ENCODE measurements at regions not wholly inside any gene's neighbourhood (a gene's known extent, or its start where the extent isn't known, plus 50 kb on each side); places are given as distances from the start of the nearest gene placed in this dataset.
"Not testable (repeated sequence)": the region's sequence is repeated elsewhere in the genome, so short reads cannot be mapped to it uniquely, and the experiment has no call there.

DNA sequence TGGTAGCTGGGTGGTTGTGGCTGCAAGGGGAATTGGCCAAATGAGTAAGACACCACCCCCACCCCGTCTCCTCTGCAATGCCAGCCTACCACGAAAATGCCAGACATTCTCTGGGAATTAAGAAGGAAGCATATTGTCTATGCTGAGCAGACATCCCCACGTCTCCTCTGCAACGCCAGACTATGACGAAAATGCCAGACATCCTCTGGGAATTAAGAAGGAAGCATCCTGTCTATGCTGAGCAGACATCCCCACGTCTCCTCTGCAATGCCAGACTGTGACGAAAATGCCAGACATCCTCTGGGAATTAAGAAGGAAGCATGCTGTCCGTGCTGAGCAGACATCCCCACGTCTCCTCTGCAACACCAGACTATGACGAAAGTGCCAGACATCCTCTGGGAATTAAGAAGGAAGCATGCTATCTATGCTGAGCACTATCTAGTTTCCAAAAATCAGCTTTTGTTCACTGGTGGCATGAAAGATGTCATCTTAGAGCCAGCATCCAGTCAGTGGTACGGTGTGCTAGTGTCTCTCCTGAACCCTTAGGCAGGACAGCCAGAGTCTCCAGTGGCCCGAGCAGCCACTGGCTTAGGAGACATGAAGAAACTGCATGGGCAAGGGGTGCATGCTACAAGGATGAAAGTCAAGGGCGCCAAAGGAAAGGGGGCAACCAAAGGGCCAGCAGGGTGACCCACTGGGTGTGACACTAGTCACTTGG lies 339.8 kb upstream of the FRG1 start:
- TF ChIP-seq, protein P1, sequence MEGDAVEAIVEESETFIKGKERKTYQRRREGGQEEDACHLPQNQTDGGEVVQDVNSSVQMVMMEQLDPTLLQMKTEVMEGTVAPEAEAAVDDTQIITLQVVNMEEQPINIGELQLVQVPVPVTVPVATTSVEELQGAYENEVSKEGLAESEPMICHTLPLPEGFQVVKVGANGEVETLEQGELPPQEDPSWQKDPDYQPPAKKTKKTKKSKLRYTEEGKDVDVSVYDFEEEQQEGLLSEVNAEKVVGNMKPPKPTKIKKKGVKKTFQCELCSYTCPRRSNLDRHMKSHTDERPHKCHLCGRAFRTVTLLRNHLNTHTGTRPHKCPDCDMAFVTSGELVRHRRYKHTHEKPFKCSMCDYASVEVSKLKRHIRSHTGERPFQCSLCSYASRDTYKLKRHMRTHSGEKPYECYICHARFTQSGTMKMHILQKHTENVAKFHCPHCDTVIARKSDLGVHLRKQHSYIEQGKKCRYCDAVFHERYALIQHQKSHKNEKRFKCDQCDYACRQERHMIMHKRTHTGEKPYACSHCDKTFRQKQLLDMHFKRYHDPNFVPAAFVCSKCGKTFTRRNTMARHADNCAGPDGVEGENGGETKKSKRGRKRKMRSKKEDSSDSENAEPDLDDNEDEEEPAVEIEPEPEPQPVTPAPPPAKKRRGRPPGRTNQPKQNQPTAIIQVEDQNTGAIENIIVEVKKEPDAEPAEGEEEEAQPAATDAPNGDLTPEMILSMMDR (conservative IDR thresholded peaks at IDR 0.05 in 1 of 2, IDR thresholded peaks at IDR 0.05 in 1 of 2; ENCODE audit: low read depth in 1 of 2, low read length in 2 of 2) = no peak
- no peak for TF ChIP-seq EZH2 (IDR thresholded peaks at IDR 0.05; ENCODE audit: low read length, missing control alignments)
- H3K9ac ChIP-seq (ENCODE audit: insufficient read depth, low read length) = no peak overlapping the region
- H2AFZ ChIP-seq (ENCODE audit: low read length) = no peak overlapping the region
- H3K27ac ChIP-seq (ENCODE audit: insufficient read depth, low read length) = no peak overlapping the region
- H3K27me3 ChIP-seq (ENCODE audit: control insufficient read depth, insufficient read depth, low read length) = no peaks in the 10 kb centered on the region
- no peak overlapping the region for H3K4me2 ChIP-seq (ENCODE audit: extremely low read depth, insufficient read depth, low read length)
- no peaks in the 10 kb centered on the region for H4K20me1 ChIP-seq (ENCODE audit: control insufficient read depth, extremely low read depth, insufficient read depth, low read length)
- no peak overlapping the region for H3K4me3 ChIP-seq (replicated peaks in 1 of 4; ENCODE audit: control extremely low read depth in 1 of 4, insufficient read depth in 1 of 4, low read depth in 3 of 4, low read length in 4 of 4)
- no peaks in the 10 kb centered on the region for H3K36me3 ChIP-seq (ENCODE audit: control insufficient read depth, insufficient read depth, low read length)
- no peaks in the 10 kb centered on the region for H3K9me3 ChIP-seq (ENCODE audit: control insufficient read depth, insufficient read depth, low read depth, low read length)
- DNase-seq (ENCODE audit: low read depth in 2 of 2) = no peak
- H3K79me2 ChIP-seq (ENCODE audit: control insufficient read depth, insufficient read depth, low read length) = no peaks in the 10 kb centered on the region
- H3K4me1 ChIP-seq (ENCODE audit: control insufficient read depth, extremely low read depth, insufficient read depth, low read length) = no peaks in the 10 kb centered on the region

DNA sequence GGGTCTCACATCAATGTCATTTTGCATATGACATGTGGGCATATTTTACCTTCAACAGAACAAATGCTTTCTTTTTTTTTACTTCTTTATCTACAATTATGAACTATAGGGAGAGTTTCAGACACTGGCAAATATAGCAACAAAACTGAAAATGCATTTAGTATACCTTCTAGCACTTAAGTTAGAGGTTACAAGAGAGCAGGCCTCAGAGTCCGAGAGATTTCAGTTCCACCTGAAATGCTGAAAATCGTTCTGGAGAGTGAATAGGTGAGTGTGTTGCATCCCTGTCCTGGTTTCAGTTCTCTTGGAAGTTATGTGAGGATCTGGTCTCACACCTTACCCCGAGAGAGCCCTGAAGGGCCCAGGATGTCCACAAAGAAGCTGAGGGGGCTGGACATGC lies 337.8 kb upstream of the FRG1 start:
- not testable (repeated sequence) for H3K4me2 ChIP-seq (ENCODE audit: extremely low read depth, insufficient read depth, low read length)

GRCh38 chr4:189610571-189610970 lies 330.1 kb upstream of the FRG1 start:
- not testable (repeated sequence) for H3K9ac ChIP-seq (ENCODE audit: insufficient read depth, low read length); H3K4me1 ChIP-seq (ENCODE audit: control insufficient read depth, extremely low read depth, insufficient read depth, low read length); H3K79me2 ChIP-seq (ENCODE audit: control insufficient read depth, insufficient read depth, low read length); H3K36me3 ChIP-seq (ENCODE audit: control insufficient read depth, insufficient read depth, low read length); H3K27ac ChIP-seq (ENCODE audit: insufficient read depth, low read length); H3K27me3 ChIP-seq (ENCODE audit: control insufficient read depth, insufficient read depth, low read length); H3K4me3 ChIP-seq (replicated peaks in 1 of 4; ENCODE audit: control extremely low read depth in 1 of 4, insufficient read depth in 1 of 4, low read depth in 3 of 4, low read length in 4 of 4); H2AFZ ChIP-seq (ENCODE audit: low read length); H4K20me1 ChIP-seq (ENCODE audit: control insufficient read depth, extremely low read depth, insufficient read depth, low read length); H3K9me3 ChIP-seq (ENCODE audit: control insufficient read depth, insufficient read depth, low read depth, low read length); DNase-seq (ENCODE audit: low read depth in 2 of 2); H3K4me2 ChIP-seq (ENCODE audit: extremely low read depth, insufficient read depth, low read length)

More for the DNA sequence above, 337.8 kb upstream of the FRG1 start:
- not testable (repeated sequence) for H3K9me3 ChIP-seq (ENCODE audit: control insufficient read depth, insufficient read depth, low read depth, low read length); H3K9ac ChIP-seq (ENCODE audit: insufficient read depth, low read length); H3K27me3 ChIP-seq (ENCODE audit: control insufficient read depth, insufficient read depth, low read length); H3K27ac ChIP-seq (ENCODE audit: insufficient read depth, low read length); H3K79me2 ChIP-seq (ENCODE audit: control insufficient read depth, insufficient read depth, low read length); H3K4me3 ChIP-seq (replicated peaks in 1 of 4; ENCODE audit: control extremely low read depth in 1 of 4, insufficient read depth in 1 of 4, low read depth in 3 of 4, low read length in 4 of 4); H3K4me1 ChIP-seq (ENCODE audit: control insufficient read depth, extremely low read depth, insufficient read depth, low read length); H3K36me3 ChIP-seq (ENCODE audit: control insufficient read depth, insufficient read depth, low read length); H4K20me1 ChIP-seq (ENCODE audit: control insufficient read depth, extremely low read depth, insufficient read depth, low read length); DNase-seq (ENCODE audit: low read depth in 2 of 2); H2AFZ ChIP-seq (ENCODE audit: low read length)

DNA sequence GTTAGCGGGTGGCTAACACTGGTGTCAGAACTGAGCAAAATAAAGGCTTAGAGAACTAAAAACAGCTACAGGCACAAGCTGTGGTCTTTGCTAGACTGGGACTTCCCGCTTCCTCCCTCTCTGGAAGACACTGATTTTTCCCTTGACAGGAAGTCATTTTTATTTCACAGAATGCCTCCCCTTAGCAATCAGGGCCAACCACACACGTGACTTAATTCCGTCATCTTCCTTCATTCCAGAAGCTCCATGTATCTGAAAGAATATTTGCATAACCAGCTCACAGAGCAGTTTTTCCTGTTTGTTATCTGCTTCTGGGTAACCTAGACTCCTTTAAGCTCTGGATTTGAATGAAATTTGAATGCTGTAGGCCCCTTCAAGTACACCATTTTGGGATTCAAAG lies 327.5 kb upstream of the FRG1 start:
- DNase-seq (ENCODE audit: low read depth in 2 of 2) = no peak
- H3K9me3 ChIP-seq (ENCODE audit: control insufficient read depth, insufficient read depth, low read depth, low read length) = no peaks in the 10 kb centered on the region
- H3K36me3 ChIP-seq (ENCODE audit: control insufficient read depth, insufficient read depth, low read length) = no peaks in the 10 kb centered on the region
- TF ChIP-seq, protein P1 (conservative IDR thresholded peaks at IDR 0.05 in 1 of 2, IDR thresholded peaks at IDR 0.05 in 1 of 2; ENCODE audit: low read depth in 1 of 2, low read length in 2 of 2) = no peak
- no peak for TF ChIP-seq EZH2 (IDR thresholded peaks at IDR 0.05; ENCODE audit: low read length, missing control alignments)
- no peak overlapping the region for H3K4me2 ChIP-seq (ENCODE audit: extremely low read depth, insufficient read depth, low read length)
- H3K4me1 ChIP-seq (ENCODE audit: control insufficient read depth, extremely low read depth, insufficient read depth, low read length) = no peaks in the 10 kb centered on the region
- H3K27me3 ChIP-seq (ENCODE audit: control insufficient read depth, insufficient read depth, low read length) = no peaks in the 10 kb centered on the region
- no peaks in the 10 kb centered on the region for H3K79me2 ChIP-seq (ENCODE audit: control insufficient read depth, insufficient read depth, low read length)
- H2AFZ ChIP-seq (ENCODE audit: low read length) = no peak overlapping the region
- no peak overlapping the region for H3K4me3 ChIP-seq (replicated peaks in 1 of 4; ENCODE audit: control extremely low read depth in 1 of 4, insufficient read depth in 1 of 4, low read depth in 3 of 4, low read length in 4 of 4)
- no peak overlapping the region for H3K27ac ChIP-seq (ENCODE audit: insufficient read depth, low read length)
- H3K9ac ChIP-seq (ENCODE audit: insufficient read depth, low read length) = no peak overlapping the region
- H4K20me1 ChIP-seq (ENCODE audit: control insufficient read depth, extremely low read depth, insufficient read depth, low read length) = no peaks in the 10 kb centered on the region

Measured in fibroblast of lung (primary cell).